Coronary artery (tissue), 2 donors: ENCODE measurements at regions not wholly inside any gene's neighbourhood (a gene's known extent, or its start where the extent isn't known, plus 50 kb on each side); places are given as distances from the start of the nearest gene placed in this dataset.

ENCODE experiments used
- DNase-seq: peaks from one replicate; pipeline ENCODE4 v3.0.0-alpha.2; 2017; ENCODE audit warnings: low spot score
- H3K27ac ChIP-seq, 2 donors: fragments of 200-600 bp; sonication (generic); one replicate each; pipeline ENCODE4 v1.5.1; 2016 to 2019
- H3K4me3 ChIP-seq: fragments of 200-600 bp; sonication (generic); 2 replicates; pipeline ENCODE4 v1.5.1; 2016; ENCODE audit warnings: mild to moderate bottlenecking, moderate library complexity
- CTCF ChIP-seq: fragments of 200-600 bp; sonication (generic); IDR thresholded peaks from one replicate; pipeline ENCODE4 v1.5.1; 2019; ENCODE audit warnings: antibody characterized with exemption

- peak; percentile 35 for DNase-seq
- Histone ChIP-seq H3K27ac (no peak overlapping the region), H3K4me3 (no peak overlapping the region)
- TF ChIP-seq CTCF = no peak
Observed at GRCh38 chr1:36667836-36668235, 185.1 kb upstream of the CSF3R start.

- Histone ChIP-seq H3K4me3 (no peak overlapping the region), H3K27ac (no peak overlapping the region)
- no peak for TF ChIP-seq CTCF
- DNase-seq = no peak
Observed at GRCh38 chr1:36667256-36667655, 184.5 kb upstream of the CSF3R start.

DNA sequence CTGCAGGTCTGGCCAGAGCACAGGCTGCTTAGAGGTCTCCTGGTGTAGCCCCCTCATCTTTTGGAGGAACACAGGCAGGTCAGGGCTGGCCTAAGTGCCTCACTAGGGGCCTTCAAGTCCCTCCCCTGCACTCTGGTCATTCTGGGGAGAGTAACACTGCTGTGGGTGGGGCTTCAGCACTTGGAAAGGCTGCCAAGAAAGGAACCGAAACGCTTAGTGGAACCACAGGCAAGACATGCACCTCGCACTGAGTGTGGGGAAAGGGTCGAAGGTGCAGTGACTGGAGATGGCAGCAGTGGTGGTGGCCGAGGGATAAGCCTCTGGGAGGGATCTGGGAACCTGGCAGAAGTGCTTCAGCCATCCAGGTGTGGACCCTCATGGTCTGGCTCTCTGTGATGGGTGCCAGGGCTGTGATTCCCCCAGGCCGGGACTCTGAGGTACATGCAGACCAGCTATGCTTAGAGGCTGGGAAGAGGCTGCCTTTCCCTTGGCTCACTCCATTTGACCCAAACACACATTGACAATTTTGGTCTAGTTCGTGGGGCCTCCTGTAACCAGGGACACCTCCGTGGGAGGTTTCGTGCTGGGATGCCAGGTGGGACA is 182.9 kb upstream of the CSF3R start:
- no peak overlapping the region for H3K4me3 ChIP-seq
- peak; percentile 33 for DNase-seq
- no peak for TF ChIP-seq CTCF
- no peak overlapping the region for H3K27ac ChIP-seq

GRCh38 chr1:36664571-36665287 is 182.0 kb upstream of the CSF3R start:
- Histone ChIP-seq H3K4me3 (no peak overlapping the region), H3K27ac (no peak overlapping the region)
- no peak for TF ChIP-seq CTCF
- peak; percentile 54 for DNase-seq

DNA sequence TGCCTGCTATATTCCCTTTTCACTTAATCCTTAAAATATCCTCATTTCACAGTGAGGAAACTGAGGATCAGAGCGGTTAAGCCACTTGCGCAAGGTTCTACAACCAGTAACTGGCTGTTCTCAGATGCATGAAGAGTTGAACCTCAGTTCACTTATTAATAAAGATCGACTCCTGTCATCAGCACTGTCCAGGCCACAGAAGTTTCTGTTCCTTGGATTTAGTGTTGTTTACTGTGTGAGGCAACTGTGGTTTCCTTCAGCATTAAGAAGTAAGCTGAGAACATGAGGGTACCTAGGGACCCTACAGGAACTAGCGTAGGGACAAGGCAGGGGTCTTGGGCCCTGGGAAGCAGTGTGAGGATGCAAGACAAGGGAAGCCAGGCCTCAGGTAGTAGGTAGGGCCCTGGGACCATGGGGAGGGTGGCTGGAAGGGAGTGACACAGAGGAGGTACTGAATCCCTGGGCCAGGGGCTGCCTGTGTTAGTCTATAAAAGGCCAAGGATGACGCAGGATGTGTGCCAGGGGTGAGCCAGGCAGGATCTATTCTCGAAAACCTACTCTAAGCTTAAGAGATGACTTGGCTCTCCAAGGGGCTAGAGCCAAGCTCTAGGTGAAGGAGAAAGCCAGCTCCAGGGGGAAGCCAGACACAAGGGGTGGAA is 181.2 kb upstream of the CSF3R start:
- TF ChIP-seq CTCF = no peak
- H3K27ac ChIP-seq = no peak overlapping the region
- peak; percentile 69 for DNase-seq
- no peak overlapping the region for H3K4me3 ChIP-seq

DNA sequence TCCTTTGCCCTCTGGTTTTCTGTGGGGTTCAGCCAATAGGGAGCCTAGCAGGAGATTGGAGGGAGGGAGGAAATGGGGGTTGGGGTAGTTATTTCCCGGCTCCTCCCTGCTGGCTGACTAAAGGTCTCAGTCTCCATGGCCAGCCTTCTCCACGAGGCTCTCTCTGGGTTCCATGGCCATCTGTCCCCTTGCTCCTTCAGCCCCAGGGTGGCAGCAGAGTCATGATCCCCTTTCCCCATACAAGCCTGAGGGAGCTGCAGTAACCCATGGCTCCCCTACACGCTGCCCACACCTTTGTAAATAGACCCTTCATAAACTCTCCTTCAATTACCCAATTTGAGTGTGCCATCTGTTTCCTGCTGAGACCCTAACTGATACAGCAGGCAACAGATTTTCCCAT is 176.1 kb upstream of the CSF3R start:
- Histone ChIP-seq H3K4me3 (no peak overlapping the region), H3K27ac (no peak overlapping the region)
- DNase-seq = no peak
- no peak for TF ChIP-seq CTCF
